Left ventricle myocardium inferior (tissue), 1 donor: ENCODE measurements at regions not wholly inside any gene's neighbourhood (a gene's known extent, or its start where the extent isn't known, plus 50 kb on each side); places are given as distances from the start of the nearest gene placed in this dataset.

Source experiments
- DNase-seq: peaks from one replicate; pipeline ENCODE4 v3.0.0-alpha.2; 2020
- H3K27ac ChIP-seq: fragments of 200-600 bp; replicated peaks from 2 replicates; pipeline ENCODE4 v1.8.0; 2021
- H3K27me3 ChIP-seq: fragments of 200-600 bp; 2 replicates; pipeline ENCODE4 v1.8.0; 2021; ENCODE audit warnings: low read depth
- H3K36me3 ChIP-seq: fragments of 200-600 bp; 2 replicates; pipeline ENCODE4 v1.8.0; 2021
- H3K4me1 ChIP-seq: fragments of 200-600 bp; 2 replicates; pipeline ENCODE4 v1.8.0; 2021
- H3K4me3 ChIP-seq: fragments of 200-600 bp; 2 replicates; pipeline ENCODE4 v1.8.0; 2021; ENCODE audit warnings: mild to moderate bottlenecking, moderate library complexity
- H3K9me3 ChIP-seq: fragments of 200-600 bp; replicated peaks from 2 replicates; pipeline ENCODE4 v1.8.0; 2021
- CTCF ChIP-seq: fragments of 200-600 bp; IDR thresholded peaks from 2 replicates; pipeline ENCODE4 v1.8.0; 2021; ENCODE audit warnings: antibody characterized with exemption, mild to moderate bottlenecking, borderline replicate concordance
- intact Hi-C: fragments of 100-400 bp; cut with micrococcal nuclease; formaldehyde crosslinking; loops from one replicate; pipeline ENCODE4 v1.11.0; 2022
- donor health status: DM: no; HTN: yes; CAD: no; lungs with severe emphysema.

- intact Hi-C loops: no loop called here
- no peak overlapping the region for H3K4me3 ChIP-seq
- H3K36me3 ChIP-seq: no peaks in the 10 kb centered on the region
- no peak for DNase-seq
- TF ChIP-seq CTCF: no peak
- H3K27ac ChIP-seq: no peak overlapping the region
- H3K4me1 ChIP-seq: no peaks in the 10 kb centered on the region
- no peaks in the 10 kb centered on the region for H3K9me3 ChIP-seq
- peaks cover 64% of the 10 kb centered on the region for H3K27me3 ChIP-seq
Observed at GRCh38 chr2:105168543-105168942, 73.0 kb upstream of the GPR45 start.

GRCh38 chr2:105175231-105175630 lies 66.3 kb upstream of the GPR45 start:
- H3K36me3 ChIP-seq: no peaks in the 10 kb centered on the region
- TF ChIP-seq CTCF: no peak
- no peak overlapping the region for H3K27ac ChIP-seq
- no peak for DNase-seq
- H3K4me1 ChIP-seq: no peaks in the 10 kb centered on the region
- peaks cover 78% of the 10 kb centered on the region for H3K27me3 ChIP-seq
- intact Hi-C loops: no loop called here
- no peak overlapping the region for H3K4me3 ChIP-seq
- H3K9me3 ChIP-seq: no peaks in the 10 kb centered on the region

GRCh38 chr2:105176429-105176828 lies 65.1 kb upstream of the GPR45 start:
- Histone ChIP-seq H3K4me3 (no peak overlapping the region), H3K27me3 (peaks cover 85% of the 10 kb centered on the region), H3K27ac (no peak overlapping the region), H3K36me3 (no peaks in the 10 kb centered on the region), H3K4me1 (no peaks in the 10 kb centered on the region), H3K9me3 (no peaks in the 10 kb centered on the region)
- no peak for DNase-seq
- TF ChIP-seq CTCF: no peak
- intact Hi-C loops: no loop called here

- no peaks in the 10 kb centered on the region for H3K4me1 ChIP-seq
- no peak for DNase-seq
- no peak overlapping the region for H3K27ac ChIP-seq
- TF ChIP-seq CTCF: no peak
- no peaks in the 10 kb centered on the region for H3K36me3 ChIP-seq
- H3K27me3 ChIP-seq: peaks cover 87% of the 10 kb centered on the region
- intact Hi-C loops: no loop called here
- H3K9me3 ChIP-seq: no peaks in the 10 kb centered on the region
- no peak overlapping the region for H3K4me3 ChIP-seq
Observed at GRCh38 chr2:105177008-105177407, 64.5 kb upstream of the GPR45 start.

- no peak overlapping the region for H3K27ac ChIP-seq
- intact Hi-C loops: no loop called here
- H3K4me3 ChIP-seq: no peak overlapping the region
Observed at GRCh38 chr2:105177536-105178254, 63.8 kb upstream of the GPR45 start.

More at GRCh38 chr2:105177536-105178254, 63.8 kb upstream of the GPR45 start:
- no peak for TF ChIP-seq CTCF
- H3K9me3 ChIP-seq: no peaks in the 10 kb centered on the region
- H3K27me3 ChIP-seq: peaks cover 87% of the 10 kb centered on the region
- no peak for DNase-seq
- H3K36me3 ChIP-seq: no peaks in the 10 kb centered on the region
- H3K4me1 ChIP-seq: no peaks in the 10 kb centered on the region
